Keratinocyte (primary cell): ENCODE measurements at regions not wholly inside any gene's neighbourhood (a gene's known extent, or its start where the extent isn't known, plus 50 kb on each side); places are given as distances from the start of the nearest gene placed in this dataset.

Experiments used
- DNase-seq: peaks from one replicate; pipeline ENCODE4 v3.0.0-alpha.2; 2011; ENCODE audit warnings: low read depth, missing footprints, low spot score
- FAIRE-seq: peaks from 2 replicates; lab custom pipeline; 2011; peaks lifted over from hg19 to GRCh38; lab: Jason Lieb, UNC
- H2AFZ ChIP-seq: 2 replicates; pipeline ENCODE4 v1.6.0; 2012; ENCODE audit warnings: low read length, control low read depth, inconsistent platforms; ENCODE audit not compliant: control insufficient read depth
- H3K27ac ChIP-seq: 2 replicates; pipeline ENCODE4 v1.5.1; 2011; ENCODE audit warnings: low read length; ENCODE audit not compliant: control insufficient read depth, insufficient read depth
- H3K27me3 ChIP-seq: 3 replicates; pipeline ENCODE4 v1.6.0; 2011; ENCODE audit warnings: low read length; ENCODE audit not compliant: control insufficient read depth, insufficient read depth; ENCODE audit errors: extremely low read depth
- H3K36me3 ChIP-seq, 2 experiments: 2 replicates in 1 of 2; 3 replicates in 1 of 2; pipeline ENCODE4 v1.5.1; 2011; ENCODE audit warnings: low read length in 2 of 2, mild to moderate bottlenecking in 1 of 2; ENCODE audit not compliant: control insufficient read depth in 2 of 2, insufficient read depth in 2 of 2; ENCODE audit errors: extremely low read depth in 1 of 2
- H3K4me1 ChIP-seq: 3 replicates; pipeline ENCODE4 v1.5.1; 2011; ENCODE audit warnings: low read length; ENCODE audit not compliant: control insufficient read depth, insufficient read depth; ENCODE audit errors: extremely low read depth
- H3K4me2 ChIP-seq: 3 replicates; pipeline ENCODE4 v1.6.0; 2011; ENCODE audit warnings: low read depth, low read length; ENCODE audit not compliant: control insufficient read depth, insufficient read depth; ENCODE audit errors: extremely low read depth
- H3K4me3 ChIP-seq, 3 experiments: fragments of 200-600 bp in 1 of 3; sonication (generic) in 1 of 3; 2 replicates in 2 of 3; 3 replicates in 1 of 3; pipeline ENCODE4 v1.5.1; 2011 to 2016; ENCODE audit warnings: low read length in 3 of 3, mild to moderate bottlenecking in 3 of 3, control low read depth in 2 of 3, inconsistent platforms in 1 of 3, low read depth in 1 of 3, mixed read lengths in 1 of 3, mixed run types in 1 of 3, moderate library complexity in 1 of 3; ENCODE audit not compliant: control insufficient read depth in 2 of 3, insufficient read depth in 2 of 3; ENCODE audit errors: extremely low read depth in 1 of 3
- H3K79me2 ChIP-seq: 2 replicates; pipeline ENCODE4 v1.6.0; 2012; ENCODE audit warnings: low read length; ENCODE audit not compliant: control insufficient read depth, insufficient read depth
- H3K9ac ChIP-seq: 3 replicates; pipeline ENCODE4 v1.6.0; 2011; ENCODE audit warnings: low read length; ENCODE audit not compliant: control insufficient read depth, insufficient read depth; ENCODE audit errors: extremely low read depth
- H3K9me1 ChIP-seq: 3 replicates; pipeline ENCODE4 v1.6.0; 2011; ENCODE audit warnings: low read length; ENCODE audit not compliant: control insufficient read depth, insufficient read depth; ENCODE audit errors: extremely low read depth
- H3K9me3 ChIP-seq: 2 replicates; pipeline ENCODE4 v1.5.1; 2012; ENCODE audit warnings: low read depth, low read length; ENCODE audit not compliant: control insufficient read depth
- H4K20me1 ChIP-seq: 3 replicates; pipeline ENCODE4 v1.6.0; 2011; ENCODE audit warnings: low read length; ENCODE audit not compliant: control insufficient read depth, insufficient read depth; ENCODE audit errors: extremely low read depth
- EZH2 ChIP-seq: IDR thresholded peaks from one replicate; pipeline ENCODE4 v1.6.1; 2012; ENCODE audit warnings: inconsistent platforms, mild to moderate bottlenecking, low read length, moderate library complexity
- dilution Hi-C: fragments of 300-500 bp; cut with MboI; formaldehyde crosslinking; loops from one replicate; pipeline ENCODE4 v1.7.0; 2020; ENCODE audit warnings: low sequenced_read_pairs; ENCODE audit not compliant: extremely low pct_ligation_motif_present
- TF ChIP-seq, protein P1 (sequence below), 3 experiments: IDR thresholded peaks in 1 of 3; conservative IDR thresholded peaks in 1 of 3; optimal IDR thresholded peaks in 1 of 3; 2 replicates in 2 of 3; 3 replicates in 1 of 3; pipeline versions ENCODE3 to v1.5.1; 2011; ENCODE audit warnings: low read length in 3 of 3, mild to moderate bottlenecking in 3 of 3, moderate library complexity in 2 of 3, control low read depth in 1 of 3, inconsistent platforms in 1 of 3; ENCODE audit not compliant: insufficient read depth in 2 of 3; ENCODE audit errors: extremely low read depth in 1 of 3

DNA sequence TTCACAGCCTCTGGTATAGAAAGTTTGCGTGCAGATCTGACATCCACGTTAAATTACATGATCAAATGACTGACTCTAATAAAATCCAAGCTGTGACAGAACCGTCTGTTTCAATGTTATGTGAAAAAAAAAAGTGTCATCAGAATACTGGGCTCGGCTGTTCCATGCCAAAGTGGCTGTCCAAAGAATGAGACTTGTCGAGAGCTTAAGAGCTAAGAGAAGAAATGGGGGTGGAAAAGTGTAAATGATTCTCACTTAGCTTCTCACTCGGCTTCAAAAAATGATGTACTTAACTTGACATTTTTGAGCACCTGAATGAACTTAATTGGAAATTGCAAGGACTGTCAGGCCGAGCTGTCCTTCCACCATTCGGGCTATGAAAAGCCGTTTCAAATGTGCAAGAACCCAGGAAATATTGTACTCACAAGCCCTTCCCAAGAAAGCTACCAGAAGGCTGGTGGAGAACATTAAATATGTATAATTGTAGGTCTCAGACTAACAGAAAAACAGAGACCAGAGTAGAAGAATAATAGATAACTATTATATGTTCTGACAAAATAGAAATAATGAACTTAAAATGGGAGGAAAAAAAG, 78.0 kb downstream of the DIO3 start:
- Histone ChIP-seq H3K36me3 (no peaks in the 10 kb centered on the region), H3K4me2 (no peak overlapping the region), H4K20me1 (no peaks in the 10 kb centered on the region), H3K79me2 (no peaks in the 10 kb centered on the region), H2AFZ (no peak overlapping the region), H3K27ac (no peak overlapping the region), H3K27me3 (peaks cover 3% of the 10 kb centered on the region), H3K4me3 (no peak overlapping the region), H3K4me1 (no peaks in the 10 kb centered on the region), H3K9me1 (no peaks in the 10 kb centered on the region), H3K9me3 (no peaks in the 10 kb centered on the region), H3K9ac (no peak overlapping the region)
- DNase-seq (no peak), FAIRE-seq (no peak)
- TF ChIP-seq, protein P1, sequence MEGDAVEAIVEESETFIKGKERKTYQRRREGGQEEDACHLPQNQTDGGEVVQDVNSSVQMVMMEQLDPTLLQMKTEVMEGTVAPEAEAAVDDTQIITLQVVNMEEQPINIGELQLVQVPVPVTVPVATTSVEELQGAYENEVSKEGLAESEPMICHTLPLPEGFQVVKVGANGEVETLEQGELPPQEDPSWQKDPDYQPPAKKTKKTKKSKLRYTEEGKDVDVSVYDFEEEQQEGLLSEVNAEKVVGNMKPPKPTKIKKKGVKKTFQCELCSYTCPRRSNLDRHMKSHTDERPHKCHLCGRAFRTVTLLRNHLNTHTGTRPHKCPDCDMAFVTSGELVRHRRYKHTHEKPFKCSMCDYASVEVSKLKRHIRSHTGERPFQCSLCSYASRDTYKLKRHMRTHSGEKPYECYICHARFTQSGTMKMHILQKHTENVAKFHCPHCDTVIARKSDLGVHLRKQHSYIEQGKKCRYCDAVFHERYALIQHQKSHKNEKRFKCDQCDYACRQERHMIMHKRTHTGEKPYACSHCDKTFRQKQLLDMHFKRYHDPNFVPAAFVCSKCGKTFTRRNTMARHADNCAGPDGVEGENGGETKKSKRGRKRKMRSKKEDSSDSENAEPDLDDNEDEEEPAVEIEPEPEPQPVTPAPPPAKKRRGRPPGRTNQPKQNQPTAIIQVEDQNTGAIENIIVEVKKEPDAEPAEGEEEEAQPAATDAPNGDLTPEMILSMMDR (optimal IDR thresholded peaks at IDR 0.05 in 1 of 3, IDR thresholded peaks at IDR 0.05 in 1 of 3, conservative IDR thresholded peaks at IDR 0.05 in 1 of 3; ENCODE audit: extremely low read depth in 1 of 3, insufficient read depth in 2 of 3, low read length in 3 of 3): no peak
- TF ChIP-seq EZH2: no peak
- dilution Hi-C loops: no loop called here

DNA sequence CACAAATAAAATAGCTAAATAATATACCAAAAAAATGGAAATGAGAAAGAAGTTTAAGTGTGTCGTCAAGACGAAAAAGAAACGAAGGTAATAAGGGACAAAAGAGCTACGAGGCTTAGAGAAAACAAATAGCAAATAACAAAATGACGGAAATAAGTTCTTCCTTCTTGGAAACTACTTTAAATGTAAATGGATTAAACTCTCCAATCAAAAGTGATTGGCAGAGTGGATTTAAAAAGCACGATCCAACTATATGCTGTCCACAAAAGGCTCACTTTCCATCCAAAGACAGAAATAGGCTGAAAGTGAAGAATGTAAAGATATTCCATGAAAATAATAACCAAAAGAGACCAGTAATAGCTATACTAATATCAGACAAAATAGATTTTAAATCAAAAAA, 82.4 kb downstream of the DIO3 start:
- no peak for TF ChIP-seq EZH2
- TF ChIP-seq, protein P1 (optimal IDR thresholded peaks at IDR 0.05 in 1 of 3, IDR thresholded peaks at IDR 0.05 in 1 of 3, conservative IDR thresholded peaks at IDR 0.05 in 1 of 3; ENCODE audit: extremely low read depth in 1 of 3, insufficient read depth in 2 of 3, low read length in 3 of 3): no peak
- Histone ChIP-seq H3K36me3 (no peaks in the 10 kb centered on the region), H3K4me1 (no peaks in the 10 kb centered on the region), H3K4me3 (no peak overlapping the region), H2AFZ (no peak overlapping the region), H3K9ac (no peak overlapping the region), H3K27me3 (peaks cover 3% of the 10 kb centered on the region), H3K9me1 (no peaks in the 10 kb centered on the region), H3K27ac (no peak overlapping the region), H4K20me1 (no peaks in the 10 kb centered on the region), H3K4me2 (no peak overlapping the region), H3K9me3 (no peaks in the 10 kb centered on the region), H3K79me2 (no peaks in the 10 kb centered on the region)
- no peak for FAIRE-seq
- dilution Hi-C loops: no loop called here
- no peak for DNase-seq
